SK-N-MC (cell line): ENCODE measurements at regions not wholly inside any gene's neighbourhood (a gene's known extent, or its start where the extent isn't known, plus 50 kb on each side); places are given as distances from the start of the nearest gene placed in this dataset.
"Not testable (repeated sequence)": the region's sequence is repeated elsewhere in the genome, so short reads cannot be mapped to it uniquely, and the experiment has no call there.

Experiments
- EZH2 ChIP-seq: fragments of 200-600 bp; sonication (generic); IDR thresholded peaks from one replicate; pipeline ENCODE4 v1.6.1; 2017; ENCODE audit warnings: antibody characterized with exemption
- POLR2AphosphoS5 ChIP-seq: IDR thresholded peaks from 2 replicates; pipeline ENCODE4 v1.6.1; 2012; ENCODE audit warnings: mild to moderate bottlenecking, low read depth, low read length, borderline replicate concordance

DNA sequence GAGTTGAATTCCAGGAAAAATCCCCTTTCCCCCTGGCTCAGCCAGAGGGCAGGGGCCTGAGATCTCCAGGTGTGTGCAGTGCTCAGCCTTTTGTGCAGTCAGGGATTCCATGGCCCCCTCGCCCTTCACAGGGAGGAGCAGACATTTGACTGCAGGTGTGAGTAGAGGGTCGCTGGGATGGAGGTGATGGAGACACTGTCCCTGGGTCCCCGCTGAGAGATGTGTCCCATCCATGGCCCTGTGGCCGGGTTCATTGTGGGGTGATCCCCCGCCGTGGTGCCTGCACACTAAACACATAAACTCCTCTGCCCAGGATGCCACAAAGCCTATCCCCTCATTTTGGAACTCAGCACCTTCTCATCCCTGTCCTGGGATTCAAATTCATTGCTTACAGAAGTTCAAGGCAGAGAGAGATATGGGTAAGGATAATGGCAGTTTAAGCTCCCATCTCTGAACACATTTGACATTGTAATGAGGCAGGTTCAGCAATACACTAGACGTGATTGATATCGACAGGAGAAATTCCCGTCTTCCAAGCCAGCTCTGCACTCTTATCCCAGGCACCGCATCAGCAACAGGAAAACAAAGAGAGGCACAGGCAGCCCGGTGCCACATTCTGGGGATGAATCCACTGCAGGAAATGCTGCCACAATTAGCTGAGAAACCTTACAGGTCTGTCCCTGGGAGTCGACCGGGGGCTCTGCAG, 55.3 kb upstream of the SFSWAP start:
- TF ChIP-seq POLR2AphosphoS5, EZH2: not testable (repeated sequence)
